ENCODE measurements at regions not wholly inside any gene's neighbourhood (a gene's known extent, or its start where the extent isn't known, plus 50 kb on each side); places are given as distances from the start of the nearest gene placed in this dataset.
A peak's percentile ranks its signal among the peaks of the same experiment; 100 is the strongest.

- Histone ChIP-seq H3K4me1 (no peaks in the 10 kb centered on the region), H3K27me3 (no peaks in the 10 kb centered on the region), H3K9me3 (no peaks in the 10 kb centered on the region), H3K4me3 (no peak overlapping the region), H3K27ac (no peak overlapping the region), H3K36me3 (no peaks in the 10 kb centered on the region)
- ATAC-seq = no peak
- WGBS (ENCODE audit: insufficient coverage, low coverage, low lambda C conversion rate, missing lambda C conversion rate) = 59% methylated on average over 3 of the region's 3 CpGs
- TF ChIP-seq CTCF (IDR thresholded peaks at IDR 0.05) (no peak), POLR2A (IDR thresholded peaks at IDR 0.05) (no peak)
- no peak for DNase-seq
- intact Hi-C loops (cut with DNase I) = no loop called here
Observed at GRCh38 chr3:30299674-30300385, 306.6 kb upstream of the TGFBR2 start.

- DNase-seq (no peak), ATAC-seq (no peak)
- intact Hi-C loops (cut with DNase I) = no loop called here
- no peaks in the 10 kb centered on the region for H3K9me3 ChIP-seq
- no peaks in the 10 kb centered on the region for H3K27me3 ChIP-seq
- H3K36me3 ChIP-seq = no peaks in the 10 kb centered on the region
- H3K27ac ChIP-seq = no peak overlapping the region
- TF ChIP-seq POLR2A (IDR thresholded peaks at IDR 0.05) = no peak
- no peak for TF ChIP-seq CTCF (IDR thresholded peaks at IDR 0.05)
- no peak overlapping the region for H3K4me3 ChIP-seq
- 64% methylated on average over 1 of the region's 1 CpG for WGBS (ENCODE audit: insufficient coverage, low coverage, low lambda C conversion rate, missing lambda C conversion rate)
- no peaks in the 10 kb centered on the region for H3K4me1 ChIP-seq
Observed at GRCh38 chr3:30300809-30301208, 305.6 kb upstream of the TGFBR2 start.

GRCh38 chr3:30302027-30302426 lies 304.4 kb upstream of the TGFBR2 start:
- Histone ChIP-seq H3K27ac (no peak overlapping the region), H3K4me1 (no peaks in the 10 kb centered on the region)
- WGBS (ENCODE audit: insufficient coverage, low coverage, low lambda C conversion rate, missing lambda C conversion rate) = 59% methylated on average over 5 of the region's 5 CpGs

GRCh38 chr3:30303770-30304169 lies 302.6 kb upstream of the TGFBR2 start:
- H3K9me3 ChIP-seq = no peaks in the 10 kb centered on the region
- peaks cover 0 to 13% (median 4%) of the 10 kb centered on the region in 4 donors for H3K4me1 ChIP-seq
- no peaks in the 10 kb centered on the region for H3K36me3 ChIP-seq
- DNase-seq (no peak), ATAC-seq (no peak)
- no peak overlapping the region for H3K27ac ChIP-seq
- TF ChIP-seq POLR2A (IDR thresholded peaks at IDR 0.05) = no peak
- no peak for TF ChIP-seq CTCF (IDR thresholded peaks at IDR 0.05)
- no peaks in the 10 kb centered on the region for H3K27me3 ChIP-seq
- WGBS (ENCODE audit: insufficient coverage, low coverage, low lambda C conversion rate, missing lambda C conversion rate) = 100% methylated on average over 1 of the region's 2 CpGs
- intact Hi-C loops (cut with DNase I) = no loop called here
- H3K4me3 ChIP-seq = no peak overlapping the region

More at GRCh38 chr3:30302027-30302426, 304.4 kb upstream of the TGFBR2 start:
- no peak overlapping the region for H3K4me3 ChIP-seq
- no peaks in the 10 kb centered on the region for H3K36me3 ChIP-seq
- TF ChIP-seq CTCF (IDR thresholded peaks at IDR 0.05) (no peak), POLR2A (IDR thresholded peaks at IDR 0.05) (no peak)
- H3K9me3 ChIP-seq = no peaks in the 10 kb centered on the region
- no peak for DNase-seq
- intact Hi-C loops (cut with DNase I) = no loop called here
- H3K27me3 ChIP-seq = no peaks in the 10 kb centered on the region
- peak in 1 of 4 donors; percentile 17 for ATAC-seq
